ENCODE measurements at regions not wholly inside any gene's neighbourhood (a gene's known extent, or its start where the extent isn't known, plus 50 kb on each side); places are given as distances from the start of the nearest gene placed in this dataset.

- DNase-seq (ENCODE audit: low spot score) = no peak
Measured at GRCh38 chr1:30405631-30406212, 317.7 kb downstream of the MATN1 start.

GRCh38 chr1:30405081-30405480, 318.3 kb downstream of the MATN1 start:
- DNase-seq (ENCODE audit: low spot score) = no peak

- no peak for DNase-seq (ENCODE audit: low spot score)
Measured at GRCh38 chr1:30404341-30404740, 319.0 kb downstream of the MATN1 start.

- no peak for DNase-seq (ENCODE audit: low spot score)
Measured at GRCh38 chr1:30403726-30404125, 319.7 kb downstream of the MATN1 start.

GRCh38 chr1:30403061-30403645, 320.2 kb downstream of the MATN1 start:
- DNase-seq (ENCODE audit: low spot score) = no peak

- DNase-seq (ENCODE audit: low spot score) = no peak
Measured at GRCh38 chr1:30402031-30402430, 321.4 kb downstream of the MATN1 start.

GRCh38 chr1:30400507-30400906, 322.9 kb downstream of the MATN1 start:
- DNase-seq (ENCODE audit: low spot score) = no peak

- no peak for DNase-seq (ENCODE audit: low spot score)
Measured at GRCh38 chr1:30399026-30399425, 324.4 kb downstream of the MATN1 start.

- DNase-seq (ENCODE audit: low spot score) = no peak
Measured at GRCh38 chr1:30397576-30397975, 325.8 kb downstream of the MATN1 start.

GRCh38 chr1:30395631-30396030, 327.8 kb downstream of the MATN1 start:
- no peak for DNase-seq (ENCODE audit: low spot score)

GRCh38 chr1:30388386-30388785, 335.0 kb downstream of the MATN1 start:
- no peak for DNase-seq (ENCODE audit: low spot score)

- DNase-seq (ENCODE audit: low spot score) = no peak
Measured at GRCh38 chr1:30386156-30386926, 337.0 kb downstream of the MATN1 start.

- no peak for DNase-seq (ENCODE audit: low spot score)
Measured at GRCh38 chr1:30385246-30385995, 338.0 kb downstream of the MATN1 start.

GRCh38 chr1:30384286-30385245, 338.8 kb downstream of the MATN1 start:
- no peak for DNase-seq (ENCODE audit: low spot score)

- DNase-seq (ENCODE audit: low spot score) = no peak
Measured at GRCh38 chr1:30383221-30383711, 340.1 kb downstream of the MATN1 start.

GRCh38 chr1:30382496-30382895, 340.9 kb downstream of the MATN1 start:
- DNase-seq (ENCODE audit: low spot score) = no peak

- DNase-seq (ENCODE audit: low spot score) = no peak
Measured at GRCh38 chr1:30381671-30382365, 341.6 kb downstream of the MATN1 start.

GRCh38 chr1:30381266-30381665, 342.1 kb downstream of the MATN1 start:
- no peak for DNase-seq (ENCODE audit: low spot score)

- no peak for DNase-seq (ENCODE audit: low spot score)
Measured at GRCh38 chr1:30380625-30380984, 342.8 kb downstream of the MATN1 start.

GRCh38 chr1:30379684-30380624, 343.4 kb downstream of the MATN1 start:
- peak; percentile 92 for DNase-seq (ENCODE audit: low spot score)

Data from AG08395 (cell line).